ENCODE measurements at regions not wholly inside any gene's neighbourhood (a gene's known extent, or its start where the extent isn't known, plus 50 kb on each side); places are given as distances from the start of the nearest gene placed in this dataset.

- TF ChIP-seq SMAD1 (IDR thresholded peaks at IDR 0.05; ENCODE audit: low read depth, partially characterized antibody) (no peak), PAX5 (IDR thresholded peaks at IDR 0.05; ENCODE audit: borderline replicate concordance, low read depth, low read length) (no peak), SKIL (IDR thresholded peaks at IDR 0.05; ENCODE audit: low read depth, poor library complexity, severe bottlenecking) (no peak)
Measured at GRCh38 chr1:63264161-63264560, 58.2 kb upstream of the FOXD3 start (continued).

GRCh38 chr1:63266857-63267256 lies 55.5 kb upstream of the FOXD3 start:
- RAD21 ChIA-PET (ENCODE audit: unreplicated experiment), result interaction anchor here (0.7 kb wide), 1 partner anchor 60 kb away, joined by 3 read pairs; no protein-coding TSS in a partner anchor
- no peaks in the 10 kb centered on the region for H3K27me3 ChIP-seq (replicated peaks in 1 of 2; ENCODE audit: control insufficient read depth in 2 of 2, insufficient read depth in 2 of 2, low read length in 1 of 2)
- no peaks in the 10 kb centered on the region for H3K4me1 ChIP-seq (ENCODE audit: control insufficient read depth, insufficient read depth, low read length)
- no TSS peak for BruUV-seq (replicated peaks)
- FAIRE-seq, result no peak
- CTCF ChIA-PET, result no interaction called here
- SMC1A ChIA-PET (ENCODE audit: uncharacterized antibody, unreplicated experiment), result no interaction called here
- H3K4me3 ChIP-seq, result no peak overlapping the region
- no peak for ATAC-seq
- no peaks in the 10 kb centered on the region for H3K79me2 ChIP-seq (ENCODE audit: control insufficient read depth, insufficient read depth, low read length)
- H4K20me1 ChIP-seq (ENCODE audit: control insufficient read depth, insufficient read depth), result no peaks in the 10 kb centered on the region
- no peak for DNase-seq (ENCODE audit: low read depth, low spot score)
- 0% methylated on average over 2 of the region's 3 CpGs for WGBS (ENCODE audit: insufficient coverage, insufficient replicate concordance, low lambda C conversion rate, missing lambda C conversion rate)
- in situ Hi-C loops (cut with MboI) (no loop called here), intact Hi-C loops (cut with micrococcal nuclease; ENCODE audit: unreplicated experiment) (no loop called here)
- H3K9me3 ChIP-seq (replicated peaks; ENCODE audit: control insufficient read depth, insufficient read depth, low read length), result no peaks in the 10 kb centered on the region
- H3K27ac ChIP-seq (ENCODE audit: control insufficient read depth, insufficient read depth), result no peak overlapping the region
- no peak overlapping the region for H2AFZ ChIP-seq (ENCODE audit: control insufficient read depth, low read depth, low read length)
- H3K9ac ChIP-seq (ENCODE audit: control insufficient read depth, insufficient read depth, low read length), result no peak overlapping the region
- no peak overlapping the region for H3K4me2 ChIP-seq (ENCODE audit: control insufficient read depth, insufficient read depth)
- POLR2A ChIA-PET, result no interaction called here
- H3K36me3 ChIP-seq (ENCODE audit: control insufficient read depth in 2 of 2, insufficient read depth in 2 of 2, low read length in 1 of 2), result no peaks in the 10 kb centered on the region
- TF ChIP-seq CEBPZ (IDR thresholded peaks at IDR 0.05; ENCODE audit: low read depth, low read length), result no peak
- TF ChIP-seq NFYB (IDR thresholded peaks at IDR 0.05; ENCODE audit: insufficient read depth, low read depth, low read length), result no peak
- TF ChIP-seq KAT2A (conservative IDR thresholded peaks at IDR 0.05; ENCODE audit: control insufficient read depth, low read depth, low read length), result no peak
- no peak for TF ChIP-seq SIX5 (IDR thresholded peaks at IDR 0.05; ENCODE audit: low read depth, low read length, severe bottlenecking)
- TF ChIP-seq HDAC2 (IDR thresholded peaks at IDR 0.05), result no peak
- TF ChIP-seq CREB1 (IDR thresholded peaks at IDR 0.05; ENCODE audit: low read depth), result no peak
- no peak for TF ChIP-seq ZNF592 (IDR thresholded peaks at IDR 0.05)
- no peak for TF ChIP-seq KDM1A (IDR thresholded peaks at IDR 0.05; ENCODE audit: borderline replicate concordance)
- no peak for TF ChIP-seq GABPA (IDR thresholded peaks at IDR 0.05; ENCODE audit: low read depth)
- no peak for TF ChIP-seq EED (IDR thresholded peaks at IDR 0.05; ENCODE audit: low read depth)
- TF ChIP-seq WRNIP1 (IDR thresholded peaks at IDR 0.05; ENCODE audit: borderline replicate concordance, low read depth, low read length), result no peak
